T-cell (primary cell): ENCODE measurements at regions not wholly inside any gene's neighbourhood (a gene's known extent, or its start where the extent isn't known, plus 50 kb on each side); places are given as distances from the start of the nearest gene placed in this dataset.

Source experiments
- ATAC-seq, 4 experiments: fragments of 200-7000 bp in 3 of 4; fragments of 150-1000 bp in 1 of 4; cut with Tn5 transposase; replicated peaks in 1 of 4; 1 replicate in 3 of 4; 2 replicates in 1 of 4; pipeline ENCODE4 v1.10.0; 2021; ENCODE audit warnings: moderate library complexity in 3 of 4, mild to moderate bottlenecking in 2 of 4, moderate number of reproducible peaks in 1 of 4
- CTCF ChIA-PET, 2 donors: fragments of 300-600 bp; sonication (Branson Sonifier 250); formaldehyde crosslinking; loops; one replicate each; lab custom pipeline; 2022; ENCODE audit warnings: antibody characterized with exemption in 2 of 2; lab: Charles Lee
- POLR2A ChIA-PET, 2 donors: fragments of 300-600 bp; sonication (Branson Sonifier 250); formaldehyde crosslinking; loops; one replicate each; lab custom pipeline; 2022; ENCODE audit warnings: antibody characterized with exemption in 2 of 2; lab: Charles Lee
- DNase-seq, 35 experiments: peaks; one replicate each; pipeline versions ENCODE4 v3.0.0 to v3.0.0-alpha.2; 2013 to 2023
- H3K27ac ChIP-seq: one replicate; pipeline ENCODE4 v1.5.1; 2013; ENCODE audit warnings: low read length
- H3K27me3 ChIP-seq, 2 experiments: replicated peaks in 1 of 2; 1 replicate in 1 of 2; 2 replicates in 1 of 2; pipeline versions ENCODE4 v1.6.1 to v1.7.0; 2013; ENCODE audit warnings: low read length in 1 of 2, mixed read lengths in 1 of 2; ENCODE audit not compliant: control insufficient read depth in 2 of 2, insufficient read depth in 2 of 2; ENCODE audit errors: extremely low read depth in 1 of 2
- H3K36me3 ChIP-seq, 2 donors: 1 replicate in 1 of 2; 2 replicates in 1 of 2; pipeline versions ENCODE4 v1.6.1 to v1.7.0; 2013; ENCODE audit warnings: low read length in 1 of 2; ENCODE audit not compliant: control insufficient read depth in 2 of 2, insufficient read depth in 1 of 2; ENCODE audit errors: extremely low read depth in 1 of 2
- H3K4me1 ChIP-seq, 2 experiments: 1 replicate in 1 of 2; 2 replicates in 1 of 2; pipeline versions ENCODE4 v1.6.1 to v1.7.0; 2013; ENCODE audit warnings: low read length in 2 of 2, mixed read lengths in 1 of 2; ENCODE audit not compliant: insufficient read depth in 2 of 2, control insufficient read depth in 1 of 2; ENCODE audit errors: extremely low read depth in 1 of 2
- H3K4me3 ChIP-seq, 2 donors: 1 replicate in 1 of 2; 2 replicates in 1 of 2; pipeline versions ENCODE4 v1.5.1 to v1.7.0; 2013; ENCODE audit warnings: mild to moderate bottlenecking in 2 of 2, low read length in 1 of 2, moderate library complexity in 1 of 2; ENCODE audit not compliant: control insufficient read depth in 1 of 2; ENCODE audit errors: extremely low read depth in 1 of 2
- H3K9me3 ChIP-seq: 2 replicates; pipeline ENCODE4 v1.7.0; 2013
- H3K27ac Mint-ChIP-seq, 2 donors: one replicate each; pipeline ENCODE4 v1.8.0; 2020 to 2021; ENCODE audit warnings: mild to moderate bottlenecking in 2 of 2, mixed read lengths in 2 of 2
- H3K27me3 Mint-ChIP-seq, 2 donors: one replicate each; pipeline ENCODE4 v1.8.0; 2021 to 2022; ENCODE audit warnings: mixed read lengths in 2 of 2
- H3K36me3 Mint-ChIP-seq: one replicate; pipeline ENCODE4 v1.8.0; 2021; ENCODE audit warnings: mixed read lengths
- H3K4me1 Mint-ChIP-seq, 3 donors: one replicate each; pipeline ENCODE4 v1.8.0; 2020 to 2022; ENCODE audit warnings: mixed read lengths in 3 of 3, mild to moderate bottlenecking in 1 of 3
- H3K4me3 Mint-ChIP-seq, 3 donors: one replicate each; pipeline ENCODE4 v1.8.0; 2020 to 2022; ENCODE audit warnings: mild to moderate bottlenecking in 3 of 3, mixed read lengths in 3 of 3, moderate library complexity in 3 of 3
- H3K9me3 Mint-ChIP-seq, 3 donors: one replicate each; pipeline ENCODE4 v1.8.0; 2020 to 2022; ENCODE audit warnings: mixed read lengths in 3 of 3
- WGBS: methylation state at CpG from one replicate; pipeline ENCODE4 v1.1.5; 2013; ENCODE audit warnings: missing lambda C conversion rate; ENCODE audit not compliant: insufficient coverage; 5-methylcytosine and 5-hydroxymethylcytosine counted together

- H3K4me1 ChIP-seq = peaks cover 12 to 53% of the 10 kb centered on the region in 2 experiments
- peaks cover 3 to 36% of the 10 kb centered on the region in 2 experiments for H3K27me3 ChIP-seq
- H3K27ac ChIP-seq = peak overlapping the region; percentile 84
- ChIA-PET POLR2A (no interaction called here), CTCF (no interaction called here)
- WGBS = 2% methylated on average over 68 of the region's 75 CpGs
- Mint-ChIP-seq H3K27me3 (peaks cover 7 to 21% of the 10 kb centered on the region in 2 donors), H3K36me3 (no peaks in the 10 kb centered on the region), H3K4me1 (peaks cover 54 to 75% (median 69%) of the 10 kb centered on the region in 3 donors), H3K27ac (peak overlapping the region; percentile 88), H3K4me3 (peak overlapping the region; percentile 81 to 93 (median 85)), H3K9me3 (peaks cover 0 to 9% (median 0%) of the 10 kb centered on the region in 3 donors)
- peak overlapping the region; percentile 73 to 81 for H3K4me3 ChIP-seq
- ATAC-seq (peak; percentile 13 to 45 (median 32)), DNase-seq (peak in 3 of 35 experiments; percentile 4 to 19 (median 14))
- no peaks in the 10 kb centered on the region for H3K9me3 ChIP-seq
- peaks cover 0 to 5% of the 10 kb centered on the region in 2 donors for H3K36me3 ChIP-seq
Observed at GRCh38 chr9:96021551-96022444, 146.3 kb downstream of the ERCC6L2 start.

GRCh38 chr9:96020792-96021550 lies 145.5 kb downstream of the ERCC6L2 start:
- CTCF ChIA-PET = no interaction called here
- ATAC-seq (peak; percentile 50 to 67 (median 62)), DNase-seq (peak in 30 of 35 experiments; percentile 18 to 59 (median 38))
- POLR2A ChIA-PET = no interaction called here
- under 1% methylated on average over 68 of the region's 73 CpGs for WGBS
- peak overlapping the region; percentile 73 to 81 for H3K4me3 ChIP-seq
- peak overlapping the region; percentile 79 to 86 for H3K27ac Mint-ChIP-seq
- H3K27ac ChIP-seq = peak overlapping the region; percentile 84
- H3K9me3 ChIP-seq = no peaks in the 10 kb centered on the region
- H3K4me1 ChIP-seq = peaks cover 21 to 53% of the 10 kb centered on the region in 2 experiments
- peaks cover 0 to 5% (median 0%) of the 10 kb centered on the region in 3 donors for H3K9me3 Mint-ChIP-seq
- H3K27me3 Mint-ChIP-seq = peaks cover 3 to 19% of the 10 kb centered on the region in 2 donors
- peaks cover 3 to 27% of the 10 kb centered on the region in 2 experiments for H3K27me3 ChIP-seq
- peaks cover 0 to 5% of the 10 kb centered on the region in 2 donors for H3K36me3 ChIP-seq
- H3K4me1 Mint-ChIP-seq = peaks cover 59 to 79% (median 72%) of the 10 kb centered on the region in 3 donors
- peak overlapping the region; percentile 80 to 87 (median 82) for H3K4me3 Mint-ChIP-seq
- no peaks in the 10 kb centered on the region for H3K36me3 Mint-ChIP-seq

- H3K27me3 Mint-ChIP-seq = peaks cover 0 to 13% of the 10 kb centered on the region in 2 donors
- peaks cover 25 to 59% of the 10 kb centered on the region in 2 experiments for H3K4me1 ChIP-seq
Observed at GRCh38 chr9:96020300-96020791, 144.9 kb downstream of the ERCC6L2 start.

More at GRCh38 chr9:96020300-96020791, 144.9 kb downstream of the ERCC6L2 start:
- CTCF ChIA-PET = no interaction called here
- H3K4me3 ChIP-seq = peak overlapping the region; percentile 73 to 81
- ATAC-seq (no peak), DNase-seq (no peak)
- POLR2A ChIA-PET = no interaction called here
- H3K9me3 ChIP-seq = no peaks in the 10 kb centered on the region
- 35% methylated on average over 3 of the region's 13 CpGs for WGBS
- Mint-ChIP-seq H3K4me1 (peaks cover 61 to 78% (median 71%) of the 10 kb centered on the region in 3 donors), H3K9me3 (peaks cover 0 to 5% (median 0%) of the 10 kb centered on the region in 3 donors), H3K4me3 (peak overlapping the region; percentile 80 to 87 (median 82)), H3K36me3 (no peaks in the 10 kb centered on the region), H3K27ac (peak overlapping the region; percentile 71 to 72)
- H3K36me3 ChIP-seq = peaks cover 0 to 5% of the 10 kb centered on the region in 2 donors
- peak overlapping the region; percentile 84 for H3K27ac ChIP-seq
- H3K27me3 ChIP-seq = peaks cover 3 to 26% of the 10 kb centered on the region in 2 experiments
